Muscle of arm (tissue), 1 donor: ENCODE measurements at regions not wholly inside any gene's neighbourhood (a gene's known extent, or its start where the extent isn't known, plus 50 kb on each side); places are given as distances from the start of the nearest gene placed in this dataset.

Source experiments
- DNase-seq: peaks from one replicate; pipeline ENCODE4 v3.0.0-alpha.2; 2013

GRCh38 chr6:14783594-14783993 lies 462.3 kb upstream of the JARID2 start:
- no peak for DNase-seq

GRCh38 chr6:14784596-14785492 lies 461.0 kb upstream of the JARID2 start:
- no peak for DNase-seq

GRCh38 chr6:14785493-14785790 lies 460.4 kb upstream of the JARID2 start:
- DNase-seq = no peak

GRCh38 chr6:14786008-14786407 lies 459.9 kb upstream of the JARID2 start:
- no peak for DNase-seq

- DNase-seq = no peak
Measured at GRCh38 chr6:14786455-14786854, 459.4 kb upstream of the JARID2 start.

GRCh38 chr6:14787250-14787649 lies 458.6 kb upstream of the JARID2 start:
- DNase-seq = no peak

GRCh38 chr6:14787677-14788076 lies 458.2 kb upstream of the JARID2 start:
- no peak for DNase-seq

GRCh38 chr6:14789996-14790395 lies 455.9 kb upstream of the JARID2 start:
- no peak for DNase-seq

GRCh38 chr6:14790976-14791375 lies 454.9 kb upstream of the JARID2 start:
- DNase-seq = peak; percentile 49

- no peak for DNase-seq
Measured at GRCh38 chr6:14791526-14791925, 454.3 kb upstream of the JARID2 start.

GRCh38 chr6:14792118-14792955 lies 453.5 kb upstream of the JARID2 start:
- DNase-seq = peak; percentile 69

- no peak for DNase-seq
Measured at GRCh38 chr6:14795451-14795850, 450.4 kb upstream of the JARID2 start.

GRCh38 chr6:14796974-14797762 lies 448.7 kb upstream of the JARID2 start:
- no peak for DNase-seq

GRCh38 chr6:14797875-14798593 lies 447.8 kb upstream of the JARID2 start:
- no peak for DNase-seq

GRCh38 chr6:14798594-14798982 lies 447.3 kb upstream of the JARID2 start:
- DNase-seq = no peak

GRCh38 chr6:14798996-14799588 lies 446.8 kb upstream of the JARID2 start:
- DNase-seq = no peak

- DNase-seq = peak; percentile 59
Measured at GRCh38 chr6:14799928-14800327, 445.9 kb upstream of the JARID2 start.

- DNase-seq = no peak
Measured at GRCh38 chr6:14802514-14803160, 443.2 kb upstream of the JARID2 start.

- no peak for DNase-seq
Measured at GRCh38 chr6:14804001-14804784, 441.7 kb upstream of the JARID2 start.

- DNase-seq = peak; percentile 75
Measured at GRCh38 chr6:14804785-14805210, 441.1 kb upstream of the JARID2 start.
